ENCODE measurements at regions not wholly inside any gene's neighbourhood (a gene's known extent, or its start where the extent isn't known, plus 50 kb on each side); places are given as distances from the start of the nearest gene placed in this dataset.

DNA sequence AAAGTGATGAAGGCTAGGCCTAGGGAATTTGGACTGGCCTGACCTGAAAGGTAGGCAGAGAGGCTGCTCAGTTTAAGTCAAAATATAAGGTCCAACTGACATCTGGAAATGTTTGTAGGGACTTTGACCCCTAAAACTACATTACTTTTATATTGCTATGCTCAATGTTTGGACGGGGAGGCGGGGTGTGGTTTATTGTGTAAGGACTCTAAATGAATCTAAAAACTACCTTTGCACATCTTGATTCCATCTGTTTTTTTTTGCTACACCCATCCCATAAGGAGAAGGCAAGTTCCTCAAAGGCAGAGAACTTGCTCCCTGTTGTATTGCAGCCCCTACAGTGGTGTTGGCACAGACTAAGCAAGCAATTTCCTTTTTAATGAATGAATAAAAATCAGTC, 227.1 kb downstream of the HACE1 start:
- no peak for TF ChIP-seq RAD21 (IDR thresholded peaks at IDR 0.05)
- no peak for TF ChIP-seq CTCF (IDR thresholded peaks at IDR 0.05; ENCODE audit: low read depth, low read length, missing input control)
- TF ChIP-seq, protein P1, sequence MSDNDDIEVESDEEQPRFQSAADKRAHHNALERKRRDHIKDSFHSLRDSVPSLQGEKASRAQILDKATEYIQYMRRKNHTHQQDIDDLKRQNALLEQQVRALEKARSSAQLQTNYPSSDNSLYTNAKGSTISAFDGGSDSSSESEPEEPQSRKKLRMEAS (IDR thresholded peaks at IDR 0.05), result no peak

Measured in liver (tissue), 3 donors.